WTC11 (cell line): ENCODE measurements at regions not wholly inside any gene's neighbourhood (a gene's known extent, or its start where the extent isn't known, plus 50 kb on each side); places are given as distances from the start of the nearest gene placed in this dataset.

ENCODE experiments used
- ATAC-seq: fragments of 200-7000 bp; cut with Tn5 transposase; 2 replicates; pipeline ENCODE4 v1.10.0; 2021; ENCODE audit warnings: mild to moderate bottlenecking, moderate library complexity
- CTCF ChIA-PET: fragments of 300-600 bp; sonication (Branson Sonifier 250); formaldehyde crosslinking; loops from one replicate; lab custom pipeline; 2021; ENCODE audit warnings: antibody characterized with exemption; lab: Charles Lee
- POLR2A ChIA-PET: fragments of 350-600 bp; sonication (Branson Sonifier 250); formaldehyde crosslinking; loops from one replicate; lab custom pipeline; 2021; ENCODE audit warnings: antibody characterized with exemption; lab: Charles Lee
- DNase-seq: peaks from one replicate; pipeline ENCODE4 v3.0.0; 2021; ENCODE audit warnings: low spot score
- H3K27ac Mint-ChIP-seq: 2 replicates; pipeline ENCODE4 v1.8.0; 2021; ENCODE audit warnings: mixed read lengths
- H3K27me3 Mint-ChIP-seq: 2 replicates; pipeline ENCODE4 v1.8.0; 2021; ENCODE audit warnings: low read depth, mild to moderate bottlenecking, moderate library complexity, mixed read lengths
- H3K36me3 Mint-ChIP-seq: 2 replicates; pipeline ENCODE4 v1.8.0; 2021; ENCODE audit warnings: mixed read lengths
- H3K4me1 Mint-ChIP-seq: 2 replicates; pipeline ENCODE4 v1.8.0; 2022; ENCODE audit warnings: mixed read lengths
- H3K4me3 Mint-ChIP-seq: 2 replicates; pipeline ENCODE4 v1.8.0; 2021; ENCODE audit warnings: mild to moderate bottlenecking, moderate library complexity, mixed read lengths
- H3K9me3 Mint-ChIP-seq: 2 replicates; pipeline ENCODE4 v1.8.0; 2021; ENCODE audit warnings: mixed read lengths
- ATF1 ChIP-seq: sonication (generic); formaldehyde crosslinking; IDR thresholded peaks from 2 replicates; pipeline ENCODE4 v1.8.1; 2023; ENCODE audit warnings: mild to moderate bottlenecking, moderate library complexity, missing genetic modification reagents
- ELF4 ChIP-seq: sonication (generic); formaldehyde crosslinking; IDR thresholded peaks from 2 replicates; pipeline ENCODE4 v1.8.1; 2022; ENCODE audit warnings: low read depth, mild to moderate bottlenecking, moderate library complexity, missing genetic modification reagents
- EMX1 ChIP-seq: fragments of 250-450 bp; sonication (Bioruptor Pico); IDR thresholded peaks from 2 replicates; pipeline ENCODE4 v1.8.0; 2021; ENCODE audit warnings: mild to moderate bottlenecking
- ESRRA ChIP-seq: sonication (generic); formaldehyde crosslinking; IDR thresholded peaks from 2 replicates; pipeline ENCODE4 v1.8.1; 2022; ENCODE audit warnings: mild to moderate bottlenecking, missing genetic modification reagents, borderline replicate concordance
- FOXJ3 ChIP-seq: sonication (generic); formaldehyde crosslinking; IDR thresholded peaks from 2 replicates; pipeline ENCODE4 v1.9.0; 2021; ENCODE audit warnings: missing genetic modification reagents, mild to moderate bottlenecking, borderline replicate concordance
- GTF2I ChIP-seq: fragments of 250-450 bp; sonication (Bioruptor Pico); conservative IDR thresholded peaks from 2 replicates; pipeline ENCODE4 v1.4.0; 2021; ENCODE audit warnings: mild to moderate bottlenecking
- IRF2 ChIP-seq: sonication (generic); formaldehyde crosslinking; IDR thresholded peaks from 2 replicates; pipeline ENCODE4 v1.8.0; 2022; ENCODE audit warnings: low read depth, missing genetic modification reagents, borderline replicate concordance
- JAZF1 ChIP-seq: fragments of 250-450 bp; sonication (Bioruptor Pico); IDR thresholded peaks from 2 replicates; pipeline ENCODE4 v1.9.0; 2021; ENCODE audit warnings: moderate library complexity, mild to moderate bottlenecking, inconsistent platforms
- NFATC4 ChIP-seq: fragments of 250-450 bp; sonication (Bioruptor Pico); IDR thresholded peaks from 2 replicates; pipeline ENCODE4 v1.9.0; 2021; ENCODE audit warnings: mild to moderate bottlenecking
- NFE2L1 ChIP-seq: sonication (generic); formaldehyde crosslinking; IDR thresholded peaks from 2 replicates; pipeline ENCODE4 v1.8.1; 2023; ENCODE audit warnings: missing genetic modification reagents
- NR1H2 ChIP-seq: sonication (generic); formaldehyde crosslinking; IDR thresholded peaks from 2 replicates; pipeline ENCODE4 v1.9.0; 2021; ENCODE audit warnings: mild to moderate bottlenecking, moderate library complexity, missing genetic modification reagents
- NR2C2 ChIP-seq: sonication (generic); formaldehyde crosslinking; IDR thresholded peaks from 2 replicates; pipeline ENCODE4 v1.8.0; 2022; ENCODE audit warnings: mild to moderate bottlenecking, missing genetic modification reagents
- OVOL2 ChIP-seq: fragments of 250-450 bp; sonication (Bioruptor Pico); IDR thresholded peaks from 2 replicates; pipeline ENCODE4 v1.9.0; 2021; ENCODE audit warnings: mild to moderate bottlenecking, borderline replicate concordance
- RELA ChIP-seq: sonication (generic); formaldehyde crosslinking; IDR thresholded peaks from 2 replicates; pipeline ENCODE4 v1.8.1; 2022; ENCODE audit warnings: missing genetic modification reagents, mild to moderate bottlenecking, borderline replicate concordance
- SP1 ChIP-seq: sonication (generic); formaldehyde crosslinking; conservative IDR thresholded peaks from 2 replicates; pipeline ENCODE4 v1.8.1; 2022; ENCODE audit warnings: missing genetic modification reagents
- ZNF263 ChIP-seq: sonication (generic); formaldehyde crosslinking; IDR thresholded peaks from 2 replicates; pipeline ENCODE4 v1.8.1; 2022; ENCODE audit warnings: low read depth, mild to moderate bottlenecking, moderate library complexity, missing genetic modification reagents
- TF ChIP-seq, protein P1 (sequence below): fragments of 250-450 bp; sonication (Bioruptor Pico); IDR thresholded peaks from 2 replicates; pipeline ENCODE4 v1.8.0; 2021; ENCODE audit warnings: mild to moderate bottlenecking
- TF ChIP-seq, protein P2 (sequence below): fragments of 250-450 bp; sonication (Bioruptor Pico); IDR thresholded peaks from 2 replicates; pipeline ENCODE4 v1.9.0; 2021; ENCODE audit warnings: mild to moderate bottlenecking
- TF ChIP-seq, protein P3 (sequence below): sonication (generic); formaldehyde crosslinking; conservative IDR thresholded peaks from 2 replicates; pipeline ENCODE4 v1.8.1; 2022; ENCODE audit warnings: mild to moderate bottlenecking, missing genetic modification reagents
- TF ChIP-seq, protein P4 (sequence below): sonication (generic); formaldehyde crosslinking; IDR thresholded peaks from 2 replicates; pipeline ENCODE4 v1.8.1; 2023; ENCODE audit warnings: mild to moderate bottlenecking, missing genetic modification reagents, moderate library complexity
- TF ChIP-seq, protein P5 (sequence below): sonication (generic); formaldehyde crosslinking; IDR thresholded peaks from 2 replicates; pipeline ENCODE4 v1.8.0; 2022; ENCODE audit warnings: mild to moderate bottlenecking, missing genetic modification reagents
- TF ChIP-seq, protein P6 (sequence below): sonication (generic); formaldehyde crosslinking; IDR thresholded peaks from 2 replicates; pipeline ENCODE4 v1.8.0; 2022; ENCODE audit warnings: missing genetic modification reagents
- TF ChIP-seq, protein P7 (sequence below): sonication (generic); formaldehyde crosslinking; IDR thresholded peaks from 2 replicates; pipeline ENCODE4 v1.8.1; 2023; ENCODE audit warnings: mild to moderate bottlenecking, missing genetic modification reagents, moderate library complexity

DNA sequence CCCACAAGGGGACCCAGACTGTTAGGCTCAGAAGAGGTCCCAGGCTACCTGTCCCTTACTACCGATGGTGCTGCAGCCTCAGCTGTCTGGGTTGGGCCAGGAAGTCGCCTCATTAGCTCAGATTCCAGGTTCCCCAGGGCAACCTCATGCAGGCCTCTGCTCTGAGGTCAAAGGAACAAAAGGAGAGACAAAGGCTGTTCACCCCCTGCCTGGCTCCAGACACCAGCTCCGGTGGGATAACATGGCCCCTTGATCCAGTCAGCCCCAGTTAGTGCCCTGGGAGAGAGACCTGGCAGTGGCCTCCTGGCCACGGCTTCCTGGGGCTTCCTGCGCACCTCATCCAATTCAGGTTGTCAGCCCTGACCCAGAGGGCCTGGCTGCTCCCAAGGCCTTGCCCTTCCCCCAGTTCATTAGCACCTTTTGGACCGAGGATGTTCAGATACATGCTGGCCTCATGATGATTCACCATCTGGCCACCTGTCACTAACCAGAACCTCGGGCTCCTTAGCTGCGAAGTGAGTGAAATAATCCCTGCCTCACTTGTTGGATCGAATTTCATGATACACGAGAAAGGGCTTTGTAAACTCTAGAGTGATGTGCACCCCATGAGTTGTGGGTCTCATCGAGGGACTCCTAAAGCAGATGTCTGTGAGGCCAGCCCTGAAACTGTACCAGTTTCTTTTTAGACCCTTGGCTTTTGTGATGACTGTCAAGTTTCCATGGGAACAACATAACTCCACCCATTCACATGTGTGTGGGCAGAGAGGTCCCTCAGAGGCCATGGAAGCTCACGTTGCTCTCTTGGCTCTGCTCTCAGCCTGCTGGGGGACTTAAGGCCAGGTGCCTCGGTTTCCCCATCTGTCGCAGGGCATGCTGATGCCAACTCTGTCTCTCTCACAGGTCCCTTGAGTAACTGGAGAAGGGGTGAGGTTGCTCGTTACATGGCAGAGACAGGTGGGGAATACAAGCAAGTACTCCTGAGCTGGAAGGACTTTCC is 79.5 kb upstream of the PCBD1 start:
- ChIA-PET CTCF (interaction anchor here (1.4 to 1.9 kb wide), 2 partner anchors 96 to 241 kb away, joined by 4 to 5 read pairs; no protein-coding TSS in a partner anchor), POLR2A (no interaction called here)
- peaks cover 11% of the 10 kb centered on the region; the same call in 1 of the 2 replicates for H3K27me3 Mint-ChIP-seq
- DNase-seq (peak; percentile 22), ATAC-seq (peak; percentile 23)
- peaks cover 19% of the 10 kb centered on the region for H3K9me3 Mint-ChIP-seq
- peaks cover 29% of the 10 kb centered on the region for H3K4me1 Mint-ChIP-seq
- H3K4me3 Mint-ChIP-seq: no peak overlapping the region
- H3K36me3 Mint-ChIP-seq: peaks cover 20% of the 10 kb centered on the region
- H3K27ac Mint-ChIP-seq: no peak overlapping the region
- TF ChIP-seq, protein P1, sequence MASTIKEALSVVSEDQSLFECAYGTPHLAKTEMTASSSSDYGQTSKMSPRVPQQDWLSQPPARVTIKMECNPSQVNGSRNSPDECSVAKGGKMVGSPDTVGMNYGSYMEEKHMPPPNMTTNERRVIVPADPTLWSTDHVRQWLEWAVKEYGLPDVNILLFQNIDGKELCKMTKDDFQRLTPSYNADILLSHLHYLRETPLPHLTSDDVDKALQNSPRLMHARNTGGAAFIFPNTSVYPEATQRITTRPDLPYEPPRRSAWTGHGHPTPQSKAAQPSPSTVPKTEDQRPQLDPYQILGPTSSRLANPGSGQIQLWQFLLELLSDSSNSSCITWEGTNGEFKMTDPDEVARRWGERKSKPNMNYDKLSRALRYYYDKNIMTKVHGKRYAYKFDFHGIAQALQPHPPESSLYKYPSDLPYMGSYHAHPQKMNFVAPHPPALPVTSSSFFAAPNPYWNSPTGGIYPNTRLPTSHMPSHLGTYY (CRISPR knock-in tag): no peak
- TF ChIP-seq NFATC4 (no peak), NFE2L1 (CRISPR knock-in tag) (no peak), JAZF1 (CRISPR knock-in tag) (no peak), NR2C2 (no peak)

DNA sequence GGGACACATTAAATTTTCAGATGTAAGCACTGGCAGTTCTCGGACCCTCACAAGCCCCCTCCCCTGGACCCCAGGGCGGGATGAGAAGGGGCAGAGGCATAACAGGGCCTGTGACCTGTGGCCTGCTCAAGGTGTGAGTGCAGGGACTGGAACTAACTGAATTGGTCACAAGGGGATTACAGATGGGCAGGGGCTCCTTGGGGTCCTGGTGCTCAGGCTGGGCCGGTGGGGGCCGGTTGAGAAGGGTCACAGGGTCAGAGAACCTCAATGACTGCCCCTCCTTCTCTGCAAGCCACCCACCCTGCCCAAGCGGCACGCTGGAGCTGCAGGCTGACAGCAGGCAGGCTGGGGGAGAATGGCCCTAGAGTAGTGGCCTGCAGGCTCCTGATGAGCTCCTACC is 80.8 kb upstream of the PCBD1 start:
- DNase-seq (no peak), ATAC-seq (no peak)
- Mint-ChIP-seq H3K4me1 (peaks cover 29% of the 10 kb centered on the region), H3K36me3 (peaks cover 20% of the 10 kb centered on the region), H3K4me3 (no peak overlapping the region), H3K27ac (no peak overlapping the region), H3K9me3 (peaks cover 20% of the 10 kb centered on the region), H3K27me3 (peaks cover 11% of the 10 kb centered on the region)
- ChIA-PET CTCF (interaction anchor here (1.0 to 1.9 kb wide), 2 partner anchors 62 to 240 kb away, joined by 3 to 4 read pairs; no protein-coding TSS in a partner anchor), POLR2A (no interaction called here)
- TF ChIP-seq RELA (CRISPR knock-in tag): no peak
- TF ChIP-seq IRF2 (CRISPR knock-in tag): no peak
- no peak for TF ChIP-seq OVOL2 (CRISPR knock-in tag)
- no peak for TF ChIP-seq ESRRA
- TF ChIP-seq NR1H2 (CRISPR knock-in tag): no peak
- TF ChIP-seq GTF2I (CRISPR knock-in tag): no peak
- TF ChIP-seq ZNF263 (CRISPR knock-in tag): no peak
- TF ChIP-seq, protein P2, sequence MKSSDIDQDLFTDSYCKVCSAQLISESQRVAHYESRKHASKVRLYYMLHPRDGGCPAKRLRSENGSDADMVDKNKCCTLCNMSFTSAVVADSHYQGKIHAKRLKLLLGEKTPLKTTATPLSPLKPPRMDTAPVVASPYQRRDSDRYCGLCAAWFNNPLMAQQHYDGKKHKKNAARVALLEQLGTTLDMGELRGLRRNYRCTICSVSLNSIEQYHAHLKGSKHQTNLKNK (CRISPR knock-in tag): no peak
- TF ChIP-seq, protein P3, sequence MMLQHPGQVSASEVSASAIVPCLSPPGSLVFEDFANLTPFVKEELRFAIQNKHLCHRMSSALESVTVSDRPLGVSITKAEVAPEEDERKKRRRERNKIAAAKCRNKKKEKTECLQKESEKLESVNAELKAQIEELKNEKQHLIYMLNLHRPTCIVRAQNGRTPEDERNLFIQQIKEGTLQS (CRISPR knock-in tag): no peak
- TF ChIP-seq SP1: no peak
- TF ChIP-seq, protein P4, sequence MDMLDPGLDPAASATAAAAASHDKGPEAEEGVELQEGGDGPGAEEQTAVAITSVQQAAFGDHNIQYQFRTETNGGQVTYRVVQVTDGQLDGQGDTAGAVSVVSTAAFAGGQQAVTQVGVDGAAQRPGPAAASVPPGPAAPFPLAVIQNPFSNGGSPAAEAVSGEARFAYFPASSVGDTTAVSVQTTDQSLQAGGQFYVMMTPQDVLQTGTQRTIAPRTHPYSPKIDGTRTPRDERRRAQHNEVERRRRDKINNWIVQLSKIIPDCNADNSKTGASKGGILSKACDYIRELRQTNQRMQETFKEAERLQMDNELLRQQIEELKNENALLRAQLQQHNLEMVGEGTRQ (CRISPR knock-in tag): no peak
- TF ChIP-seq, protein P5, sequence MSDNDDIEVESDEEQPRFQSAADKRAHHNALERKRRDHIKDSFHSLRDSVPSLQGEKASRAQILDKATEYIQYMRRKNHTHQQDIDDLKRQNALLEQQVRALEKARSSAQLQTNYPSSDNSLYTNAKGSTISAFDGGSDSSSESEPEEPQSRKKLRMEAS: no peak

DNA sequence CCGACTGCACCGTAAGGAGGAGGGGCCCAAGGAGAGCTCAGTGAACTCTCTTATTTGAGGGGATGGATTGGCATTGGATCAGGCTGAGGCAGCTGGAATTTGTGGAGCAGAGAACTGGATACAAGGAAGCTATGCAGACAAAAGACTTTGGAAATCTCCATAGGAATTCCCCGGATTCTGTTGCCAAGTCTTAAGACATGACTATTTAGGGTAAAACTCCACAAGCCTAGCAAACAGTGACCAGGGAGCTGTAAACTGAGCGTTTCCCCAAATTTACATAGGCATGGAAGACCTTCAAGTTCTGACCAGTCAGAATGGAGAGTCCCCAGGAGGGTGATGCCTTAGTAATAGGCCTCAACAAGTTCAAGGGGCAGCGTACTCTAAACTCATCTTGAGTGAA is 82.5 kb upstream of the PCBD1 start:
- ATAC-seq: peak; percentile 89
- TF ChIP-seq ATF1 (CRISPR knock-in tag) (no peak), EMX1 (CRISPR knock-in tag) (no peak), FOXJ3 (no peak), ELF4 (CRISPR knock-in tag) (no peak)
- TF ChIP-seq, protein P6, sequence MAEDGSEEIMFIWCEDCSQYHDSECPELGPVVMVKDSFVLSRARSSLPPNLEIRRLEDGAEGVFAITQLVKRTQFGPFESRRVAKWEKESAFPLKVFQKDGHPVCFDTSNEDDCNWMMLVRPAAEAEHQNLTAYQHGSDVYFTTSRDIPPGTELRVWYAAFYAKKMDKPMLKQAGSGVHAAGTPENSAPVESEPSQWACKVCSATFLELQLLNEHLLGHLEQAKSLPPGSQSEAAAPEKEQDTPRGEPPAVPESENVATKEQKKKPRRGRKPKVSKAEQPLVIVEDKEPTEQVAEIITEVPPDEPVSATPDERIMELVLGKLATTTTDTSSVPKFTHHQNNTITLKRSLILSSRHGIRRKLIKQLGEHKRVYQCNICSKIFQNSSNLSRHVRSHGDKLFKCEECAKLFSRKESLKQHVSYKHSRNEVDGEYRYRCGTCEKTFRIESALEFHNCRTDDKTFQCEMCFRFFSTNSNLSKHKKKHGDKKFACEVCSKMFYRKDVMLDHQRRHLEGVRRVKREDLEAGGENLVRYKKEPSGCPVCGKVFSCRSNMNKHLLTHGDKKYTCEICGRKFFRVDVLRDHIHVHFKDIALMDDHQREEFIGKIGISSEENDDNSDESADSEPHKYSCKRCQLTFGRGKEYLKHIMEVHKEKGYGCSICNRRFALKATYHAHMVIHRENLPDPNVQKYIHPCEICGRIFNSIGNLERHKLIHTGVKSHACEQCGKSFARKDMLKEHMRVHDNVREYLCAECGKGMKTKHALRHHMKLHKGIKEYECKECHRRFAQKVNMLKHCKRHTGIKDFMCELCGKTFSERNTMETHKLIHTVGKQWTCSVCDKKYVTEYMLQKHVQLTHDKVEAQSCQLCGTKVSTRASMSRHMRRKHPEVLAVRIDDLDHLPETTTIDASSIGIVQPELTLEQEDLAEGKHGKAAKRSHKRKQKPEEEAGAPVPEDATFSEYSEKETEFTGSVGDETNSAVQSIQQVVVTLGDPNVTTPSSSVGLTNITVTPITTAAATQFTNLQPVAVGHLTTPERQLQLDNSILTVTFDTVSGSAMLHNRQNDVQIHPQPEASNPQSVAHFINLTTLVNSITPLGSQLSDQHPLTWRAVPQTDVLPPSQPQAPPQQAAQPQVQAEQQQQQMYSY: peak; percentile 64
- TF ChIP-seq, protein P7, sequence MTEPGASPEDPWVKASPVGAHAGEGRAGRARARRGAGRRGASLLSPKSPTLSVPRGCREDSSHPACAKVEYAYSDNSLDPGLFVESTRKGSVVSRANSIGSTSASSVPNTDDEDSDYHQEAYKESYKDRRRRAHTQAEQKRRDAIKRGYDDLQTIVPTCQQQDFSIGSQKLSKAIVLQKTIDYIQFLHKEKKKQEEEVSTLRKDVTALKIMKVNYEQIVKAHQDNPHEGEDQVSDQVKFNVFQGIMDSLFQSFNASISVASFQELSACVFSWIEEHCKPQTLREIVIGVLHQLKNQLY: no peak
- H3K4me3 Mint-ChIP-seq: no peak overlapping the region
- ChIA-PET CTCF (interaction anchor here (0.6 to 1.0 kb wide), 3 partner anchors 68 to 348 kb away, joined by 3 to 6 read pairs (median 4); partner anchors contain the start of gene SLC29A3), POLR2A (no interaction called here)
- peaks cover 20% of the 10 kb centered on the region for H3K9me3 Mint-ChIP-seq
- peaks cover 20% of the 10 kb centered on the region for H3K36me3 Mint-ChIP-seq
- peak overlapping the region; percentile 74 for H3K27ac Mint-ChIP-seq
- DNase-seq: no peak
- peaks cover 10% of the 10 kb centered on the region for H3K27me3 Mint-ChIP-seq
- H3K4me1 Mint-ChIP-seq: peaks cover 31% of the 10 kb centered on the region
